ENCODE measurements at regions not wholly inside any gene's neighbourhood (a gene's known extent, or its start where the extent isn't known, plus 50 kb on each side); places are given as distances from the start of the nearest gene placed in this dataset.

DNA sequence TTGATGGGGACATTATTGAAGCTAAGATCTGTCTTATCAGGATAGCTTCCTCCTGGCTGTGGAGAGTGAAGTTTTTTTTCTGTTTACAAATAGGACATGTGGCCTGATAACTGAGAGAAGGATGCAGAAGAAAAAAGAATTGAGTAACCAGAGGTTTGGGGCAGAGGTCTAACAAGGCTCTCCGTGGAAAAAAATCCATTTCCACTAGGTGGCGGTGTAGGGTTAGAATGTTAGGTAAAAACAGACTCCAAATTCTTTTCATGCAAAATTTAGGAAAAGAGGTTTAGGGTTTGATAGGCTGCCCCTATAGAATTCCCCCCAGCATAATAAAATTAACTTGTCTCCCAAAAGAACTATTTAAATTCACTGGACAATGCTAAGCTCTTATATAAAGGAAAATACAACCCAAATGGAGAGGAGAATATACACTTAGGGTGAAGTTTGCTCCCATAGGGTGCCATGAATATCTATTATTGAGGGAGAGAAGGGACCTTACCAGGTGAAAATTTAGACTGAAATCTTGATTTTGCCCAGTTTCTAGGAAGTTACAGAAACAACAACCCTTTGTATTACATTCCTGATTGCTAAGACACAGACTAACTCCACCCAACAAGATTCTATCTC lies 1560.4 kb downstream of the OTOL1 start:
- DNase-seq, result no peak

DNA sequence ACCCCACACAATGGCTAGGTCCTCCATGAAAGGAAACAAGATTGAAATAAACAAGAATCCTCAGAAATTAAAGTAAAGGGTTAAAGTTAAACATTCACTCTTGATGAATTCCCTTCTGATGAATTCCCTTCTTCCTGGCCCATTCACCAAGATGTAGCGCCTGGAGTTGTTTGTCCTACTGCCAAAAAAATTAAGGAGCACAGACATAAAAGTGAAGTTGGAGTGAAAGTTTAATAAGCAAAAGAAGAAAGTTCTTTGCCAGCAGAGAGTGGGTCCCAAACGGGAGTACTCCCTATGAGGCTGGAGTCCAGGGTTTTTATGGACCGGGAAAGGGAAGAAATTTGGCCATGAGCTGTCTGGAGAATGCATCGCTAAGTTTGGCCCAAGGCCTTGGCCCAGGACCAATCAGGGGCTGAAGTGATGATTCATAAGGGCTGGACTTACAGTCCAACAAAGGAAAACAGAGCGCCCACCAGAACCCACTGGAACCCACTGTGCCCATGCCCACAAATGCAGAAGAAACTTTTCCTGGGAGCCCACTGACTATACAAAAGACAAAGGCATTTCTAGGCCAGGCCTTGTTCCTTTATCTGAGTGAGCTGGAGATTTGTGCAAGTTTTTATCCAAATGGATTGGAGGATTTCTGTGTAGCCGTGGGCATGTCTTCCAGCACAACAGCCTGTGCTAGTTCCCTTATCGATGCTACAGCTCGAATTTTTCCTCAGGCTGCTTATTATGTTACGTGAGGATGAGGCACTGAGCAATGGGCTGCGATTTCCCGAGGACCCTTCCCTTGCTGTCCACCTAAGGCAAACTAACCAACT lies 1561.6 kb downstream of the OTOL1 start:
- no peak for DNase-seq

DNA sequence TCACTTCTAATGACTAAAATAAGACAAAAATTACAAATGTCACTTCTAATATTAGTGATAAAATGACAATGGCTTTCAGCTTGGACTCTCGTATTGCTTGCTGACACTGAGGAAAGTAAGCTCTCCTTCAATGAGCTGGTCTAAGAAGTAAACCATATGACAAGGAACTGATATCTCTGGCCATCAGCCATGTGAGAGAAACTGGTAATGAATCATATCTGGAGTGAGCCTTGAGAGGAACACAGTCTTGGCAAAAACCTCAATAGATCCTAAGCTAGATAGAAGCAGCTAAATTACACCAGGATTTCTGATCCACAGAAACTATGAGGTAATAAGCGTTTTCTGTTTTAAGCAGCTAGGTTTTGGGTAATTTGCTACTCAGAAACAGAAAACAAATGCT lies 1575.1 kb downstream of the OTOL1 start:
- DNase-seq, result no peak

All from stimulated activated CD4-positive, alpha-beta T cell treated with anti-CD3 and anti-CD28 coated beads, Interleukin-12 subunit alpha, Interleukin-12 subunit beta, amount 100 ng/mL, for 4 hours (primary cell).